ENCODE measurements at regions not wholly inside any gene's neighbourhood (a gene's known extent, or its start where the extent isn't known, plus 50 kb on each side); places are given as distances from the start of the nearest gene placed in this dataset.

- TF ChIP-seq CTCF (IDR thresholded peaks at IDR 0.05) (no peak), POLR2A (IDR thresholded peaks at IDR 0.05) (no peak)
These were observed 148.3 kb upstream of the PHYHIPL start for GRCh38 chr10:59027975-59028655.

Data from testis (tissue), 2 donors.